ENCODE measurements at regions not wholly inside any gene's neighbourhood (a gene's known extent, or its start where the extent isn't known, plus 50 kb on each side); places are given as distances from the start of the nearest gene placed in this dataset.

DNA sequence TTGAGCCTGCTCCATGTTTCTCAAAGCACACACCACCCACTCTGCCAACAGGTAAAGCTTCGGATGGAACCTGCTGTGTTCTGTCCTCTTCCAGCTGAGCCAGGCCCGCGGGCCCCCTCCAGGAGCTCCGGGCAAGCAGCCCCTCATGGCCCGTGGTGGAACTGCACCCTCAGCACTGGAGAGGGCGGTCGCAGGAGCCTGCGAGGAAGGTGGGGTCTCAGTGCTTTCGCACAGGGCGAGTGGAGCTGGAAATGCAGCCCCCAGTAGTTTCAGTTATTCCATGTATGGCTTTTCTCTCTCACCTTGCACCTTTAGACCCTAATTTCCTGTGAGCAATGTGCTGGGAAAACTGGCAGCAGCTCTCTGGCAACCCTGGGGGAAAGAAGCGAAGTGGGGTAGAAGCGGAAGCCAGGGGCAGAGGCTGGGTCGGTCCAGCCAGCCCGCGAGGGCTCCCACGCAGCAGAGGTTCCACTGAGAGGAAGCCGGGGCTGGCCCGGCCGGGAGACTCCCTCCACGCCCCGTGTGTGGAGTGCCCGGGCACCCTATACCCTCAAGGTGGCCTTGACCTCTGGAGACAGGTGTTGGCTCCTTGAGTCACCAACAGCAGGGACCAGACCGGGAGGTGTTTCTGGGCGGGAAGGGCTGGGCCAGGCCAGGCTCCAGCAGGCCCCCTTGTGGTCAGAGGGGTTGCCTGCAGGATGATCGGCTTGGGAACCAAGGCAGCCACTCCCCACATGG, 119.9 kb upstream of the TMEM45B start (continued):
- TF ChIP-seq, protein P1, sequence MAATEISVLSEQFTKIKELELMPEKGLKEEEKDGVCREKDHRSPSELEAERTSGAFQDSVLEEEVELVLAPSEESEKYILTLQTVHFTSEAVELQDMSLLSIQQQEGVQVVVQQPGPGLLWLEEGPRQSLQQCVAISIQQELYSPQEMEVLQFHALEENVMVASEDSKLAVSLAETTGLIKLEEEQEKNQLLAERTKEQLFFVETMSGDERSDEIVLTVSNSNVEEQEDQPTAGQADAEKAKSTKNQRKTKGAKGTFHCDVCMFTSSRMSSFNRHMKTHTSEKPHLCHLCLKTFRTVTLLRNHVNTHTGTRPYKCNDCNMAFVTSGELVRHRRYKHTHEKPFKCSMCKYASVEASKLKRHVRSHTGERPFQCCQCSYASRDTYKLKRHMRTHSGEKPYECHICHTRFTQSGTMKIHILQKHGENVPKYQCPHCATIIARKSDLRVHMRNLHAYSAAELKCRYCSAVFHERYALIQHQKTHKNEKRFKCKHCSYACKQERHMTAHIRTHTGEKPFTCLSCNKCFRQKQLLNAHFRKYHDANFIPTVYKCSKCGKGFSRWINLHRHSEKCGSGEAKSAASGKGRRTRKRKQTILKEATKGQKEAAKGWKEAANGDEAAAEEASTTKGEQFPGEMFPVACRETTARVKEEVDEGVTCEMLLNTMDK (IDR thresholded peaks at IDR 0.05; ENCODE audit: borderline replicate concordance, insufficient read depth, low read depth, low read length, poor library complexity, severe bottlenecking): peak; percentile 23
- TF ChIP-seq E2F3 (CRISPR knock-in tag; IDR thresholded peaks at IDR 0.05) (peak; percentile 42; the same call in 1 of the 2 replicates), ZNF311 (CRISPR knock-in tag; IDR thresholded peaks at IDR 0.05) (no peak), L3MBTL2 (IDR thresholded peaks at IDR 0.05) (peak; percentile 32; the same call in 1 of the 2 replicates), XRCC5 (IDR thresholded peaks at IDR 0.05; ENCODE audit: low read depth, low read length) (0 out of 2 replicates have a peak, but pooled peaks have one; percentile 21), TEAD2 (tag; IDR thresholded peaks at IDR 0.05) (no peak), ATF7 (IDR thresholded peaks at IDR 0.05) (no peak), RBM25 (IDR thresholded peaks at IDR 0.05; ENCODE audit: low read depth, low read length, severe bottlenecking) (no peak), ESRRA (IDR thresholded peaks at IDR 0.05; ENCODE audit: borderline replicate concordance, low read depth) (peak; percentile 50; the same call in 1 of the 2 replicates)
- TF ChIP-seq, protein P2, sequence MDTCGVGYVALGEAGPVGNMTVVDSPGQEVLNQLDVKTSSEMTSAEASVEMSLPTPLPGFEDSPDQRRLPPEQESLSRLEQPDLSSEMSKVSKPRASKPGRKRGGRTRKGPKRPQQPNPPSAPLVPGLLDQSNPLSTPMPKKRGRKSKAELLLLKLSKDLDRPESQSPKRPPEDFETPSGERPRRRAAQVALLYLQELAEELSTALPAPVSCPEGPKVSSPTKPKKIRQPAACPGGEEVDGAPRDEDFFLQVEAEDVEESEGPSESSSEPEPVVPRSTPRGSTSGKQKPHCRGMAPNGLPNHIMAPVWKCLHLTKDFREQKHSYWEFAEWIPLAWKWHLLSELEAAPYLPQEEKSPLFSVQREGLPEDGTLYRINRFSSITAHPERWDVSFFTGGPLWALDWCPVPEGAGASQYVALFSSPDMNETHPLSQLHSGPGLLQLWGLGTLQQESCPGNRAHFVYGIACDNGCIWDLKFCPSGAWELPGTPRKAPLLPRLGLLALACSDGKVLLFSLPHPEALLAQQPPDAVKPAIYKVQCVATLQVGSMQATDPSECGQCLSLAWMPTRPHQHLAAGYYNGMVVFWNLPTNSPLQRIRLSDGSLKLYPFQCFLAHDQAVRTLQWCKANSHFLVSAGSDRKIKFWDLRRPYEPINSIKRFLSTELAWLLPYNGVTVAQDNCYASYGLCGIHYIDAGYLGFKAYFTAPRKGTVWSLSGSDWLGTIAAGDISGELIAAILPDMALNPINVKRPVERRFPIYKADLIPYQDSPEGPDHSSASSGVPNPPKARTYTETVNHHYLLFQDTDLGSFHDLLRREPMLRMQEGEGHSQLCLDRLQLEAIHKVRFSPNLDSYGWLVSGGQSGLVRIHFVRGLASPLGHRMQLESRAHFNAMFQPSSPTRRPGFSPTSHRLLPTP (IDR thresholded peaks at IDR 0.05; ENCODE audit: borderline replicate concordance, extremely low read depth, insufficient read length): no peak
- TF ChIP-seq, protein P3, sequence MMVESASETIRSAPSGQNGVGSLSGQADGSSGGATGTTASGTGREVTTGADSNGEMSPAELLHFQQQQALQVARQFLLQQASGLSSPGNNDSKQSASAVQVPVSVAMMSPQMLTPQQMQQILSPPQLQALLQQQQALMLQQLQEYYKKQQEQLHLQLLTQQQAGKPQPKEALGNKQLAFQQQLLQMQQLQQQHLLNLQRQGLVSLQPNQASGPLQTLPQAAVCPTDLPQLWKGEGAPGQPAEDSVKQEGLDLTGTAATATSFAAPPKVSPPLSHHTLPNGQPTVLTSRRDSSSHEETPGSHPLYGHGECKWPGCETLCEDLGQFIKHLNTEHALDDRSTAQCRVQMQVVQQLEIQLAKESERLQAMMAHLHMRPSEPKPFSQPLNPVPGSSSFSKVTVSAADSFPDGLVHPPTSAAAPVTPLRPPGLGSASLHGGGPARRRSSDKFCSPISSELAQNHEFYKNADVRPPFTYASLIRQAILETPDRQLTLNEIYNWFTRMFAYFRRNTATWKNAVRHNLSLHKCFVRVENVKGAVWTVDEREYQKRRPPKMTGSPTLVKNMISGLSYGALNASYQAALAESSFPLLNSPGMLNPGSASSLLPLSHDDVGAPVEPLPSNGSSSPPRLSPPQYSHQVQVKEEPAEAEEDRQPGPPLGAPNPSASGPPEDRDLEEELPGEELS (CRISPR knock-in tag; IDR thresholded peaks at IDR 0.05; ENCODE audit: borderline replicate concordance): no peak
- TF ChIP-seq, protein P4, sequence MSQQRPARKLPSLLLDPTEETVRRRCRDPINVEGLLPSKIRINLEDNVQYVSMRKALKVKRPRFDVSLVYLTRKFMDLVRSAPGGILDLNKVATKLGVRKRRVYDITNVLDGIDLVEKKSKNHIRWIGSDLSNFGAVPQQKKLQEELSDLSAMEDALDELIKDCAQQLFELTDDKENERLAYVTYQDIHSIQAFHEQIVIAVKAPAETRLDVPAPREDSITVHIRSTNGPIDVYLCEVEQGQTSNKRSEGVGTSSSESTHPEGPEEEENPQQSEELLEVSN (IDR thresholded peaks at IDR 0.05; ENCODE audit: borderline replicate concordance in 1 of 2, extremely low read depth in 1 of 2, insufficient read depth in 1 of 2, insufficient read length in 1 of 2, low read depth in 1 of 2, low read length in 1 of 2, poor library complexity in 1 of 2, severe bottlenecking in 1 of 2): peak; percentile 37 to 71

Measured in K562 (cell line).